GM12891 (cell line): ENCODE measurements at regions not wholly inside any gene's neighbourhood (a gene's known extent, or its start where the extent isn't known, plus 50 kb on each side); places are given as distances from the start of the nearest gene placed in this dataset.

Experiments
- PAX5 ChIP-seq: IDR thresholded peaks from 2 replicates; pipeline ENCODE4 v1.6.1; 2011; ENCODE audit warnings: low read length, moderate library complexity, mild to moderate bottlenecking; ENCODE audit not compliant: insufficient read depth, severe bottlenecking
- POLR2A ChIP-seq: IDR thresholded peaks from 2 replicates; pipeline ENCODE4 v1.6.1; 2011; ENCODE audit warnings: low read depth, low read length, control low read depth
- POLR2AphosphoS5 ChIP-seq: IDR thresholded peaks from 2 replicates; pipeline ENCODE4 v1.6.1; 2011; ENCODE audit warnings: low read depth, low read length, control low read depth
- POU2F2 ChIP-seq: IDR thresholded peaks from 2 replicates; pipeline ENCODE4 v1.6.1; 2011; ENCODE audit warnings: low read depth, mild to moderate bottlenecking, control low read depth, low read length, moderate library complexity
- TAF1 ChIP-seq: IDR thresholded peaks from 2 replicates; pipeline ENCODE4 v1.6.1; 2011; ENCODE audit warnings: low read depth, low read length, control low read depth

DNA sequence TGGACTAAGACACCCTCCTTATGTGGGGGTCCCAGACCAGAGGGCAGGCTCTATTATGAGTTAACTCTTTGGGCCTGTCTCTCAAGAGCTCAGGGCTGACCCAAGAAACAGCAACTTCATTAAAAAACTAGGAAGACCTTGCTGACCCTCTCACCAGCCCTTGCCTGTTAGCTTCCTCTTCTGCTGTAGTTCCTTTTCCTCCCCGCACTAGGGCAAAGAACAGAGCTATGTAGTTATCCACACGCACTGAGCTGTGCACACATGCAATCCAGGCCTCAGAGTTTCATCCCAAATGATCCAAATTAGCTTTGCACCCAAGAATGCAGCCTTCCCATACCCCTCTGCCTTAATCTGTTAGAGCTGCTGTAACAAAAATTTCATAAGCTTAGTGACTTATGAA lies 539.6 kb upstream of the CADM1 start:
- TF ChIP-seq POLR2AphosphoS5, result no peak
- no peak for TF ChIP-seq POLR2A
- no peak for TF ChIP-seq POU2F2
- no peak for TF ChIP-seq TAF1
- no peak for TF ChIP-seq PAX5
